Stimulated activated CD4-positive, alpha-beta T cell treated with anti-CD3 and anti-CD28 coated beads, Interleukin-15, amount 100 ng/mL, for 24 hours (primary cell): ENCODE measurements at regions not wholly inside any gene's neighbourhood (a gene's known extent, or its start where the extent isn't known, plus 50 kb on each side); places are given as distances from the start of the nearest gene placed in this dataset.
A peak's percentile ranks its signal among the peaks of the same experiment; 100 is the strongest.

Experiments
- DNase-seq: peaks from one replicate; pipeline ENCODE4 v3.0.0-alpha.2; 2020

GRCh38 chr3:139870000-139870675, 64.8 kb upstream of the CLSTN2 start:
- DNase-seq = no peak

- no peak for DNase-seq
Measured at GRCh38 chr3:139868773-139869172, 66.2 kb upstream of the CLSTN2 start.

GRCh38 chr3:139848660-139849059, 86.3 kb upstream of the CLSTN2 start:
- no peak for DNase-seq

GRCh38 chr3:139846729-139847128, 88.3 kb upstream of the CLSTN2 start:
- DNase-seq = no peak

GRCh38 chr3:139839659-139840058, 95.3 kb upstream of the CLSTN2 start:
- no peak for DNase-seq

- DNase-seq = no peak
Measured at GRCh38 chr3:139839014-139839413, 96.0 kb upstream of the CLSTN2 start.

GRCh38 chr3:139838269-139838957, 96.6 kb upstream of the CLSTN2 start:
- no peak for DNase-seq

- DNase-seq = no peak
Measured at GRCh38 chr3:139836698-139837464, 98.1 kb upstream of the CLSTN2 start.

- DNase-seq = no peak
Measured at GRCh38 chr3:139835830-139836683, 98.9 kb upstream of the CLSTN2 start.

GRCh38 chr3:139832998-139833397, 102.0 kb upstream of the CLSTN2 start:
- DNase-seq = no peak

GRCh38 chr3:139830817-139831216, 104.2 kb upstream of the CLSTN2 start:
- DNase-seq = no peak

- no peak for DNase-seq
Measured at GRCh38 chr3:139827833-139828232, 107.2 kb upstream of the CLSTN2 start.

GRCh38 chr3:139824864-139825263, 110.1 kb upstream of the CLSTN2 start:
- no peak for DNase-seq

GRCh38 chr3:139814646-139815045, 120.3 kb upstream of the CLSTN2 start:
- DNase-seq = no peak

GRCh38 chr3:139811331-139811730, 123.7 kb upstream of the CLSTN2 start:
- DNase-seq = no peak

- no peak for DNase-seq
Measured at GRCh38 chr3:139808201-139808600, 126.8 kb upstream of the CLSTN2 start.

GRCh38 chr3:139803294-139803693, 125.5 kb upstream of the NMNAT3 start:
- DNase-seq = no peak

GRCh38 chr3:139797724-139798343, 120.1 kb upstream of the NMNAT3 start:
- DNase-seq = peak; percentile 13

- no peak for DNase-seq
Measured at GRCh38 chr3:139794469-139795265, 116.9 kb upstream of the NMNAT3 start.

GRCh38 chr3:139793408-139793807, 115.6 kb upstream of the NMNAT3 start:
- no peak for DNase-seq

- DNase-seq = no peak
Measured at GRCh38 chr3:139780593-139780992, 102.8 kb upstream of the NMNAT3 start.
